Keratinocyte (primary cell): ENCODE measurements at regions not wholly inside any gene's neighbourhood (a gene's known extent, or its start where the extent isn't known, plus 50 kb on each side); places are given as distances from the start of the nearest gene placed in this dataset.

ENCODE experiments used
- DNase-seq: peaks from one replicate; pipeline ENCODE4 v3.0.0-alpha.2; 2011; ENCODE audit warnings: low read depth, missing footprints, low spot score
- FAIRE-seq: peaks from 2 replicates; lab custom pipeline; 2011; peaks lifted over from hg19 to GRCh38; lab: Jason Lieb, UNC
- H2AFZ ChIP-seq: 2 replicates; pipeline ENCODE4 v1.6.0; 2012; ENCODE audit warnings: low read length, control low read depth, inconsistent platforms; ENCODE audit not compliant: control insufficient read depth
- H3K27ac ChIP-seq: 2 replicates; pipeline ENCODE4 v1.5.1; 2011; ENCODE audit warnings: low read length; ENCODE audit not compliant: control insufficient read depth, insufficient read depth
- H3K27me3 ChIP-seq: 3 replicates; pipeline ENCODE4 v1.6.0; 2011; ENCODE audit warnings: low read length; ENCODE audit not compliant: control insufficient read depth, insufficient read depth; ENCODE audit errors: extremely low read depth
- H3K36me3 ChIP-seq, 2 experiments: 2 replicates in 1 of 2; 3 replicates in 1 of 2; pipeline ENCODE4 v1.5.1; 2011; ENCODE audit warnings: low read length in 2 of 2, mild to moderate bottlenecking in 1 of 2; ENCODE audit not compliant: control insufficient read depth in 2 of 2, insufficient read depth in 2 of 2; ENCODE audit errors: extremely low read depth in 1 of 2
- H3K4me1 ChIP-seq: 3 replicates; pipeline ENCODE4 v1.5.1; 2011; ENCODE audit warnings: low read length; ENCODE audit not compliant: control insufficient read depth, insufficient read depth; ENCODE audit errors: extremely low read depth
- H3K4me2 ChIP-seq: 3 replicates; pipeline ENCODE4 v1.6.0; 2011; ENCODE audit warnings: low read depth, low read length; ENCODE audit not compliant: control insufficient read depth, insufficient read depth; ENCODE audit errors: extremely low read depth
- H3K4me3 ChIP-seq, 3 experiments: fragments of 200-600 bp in 1 of 3; sonication (generic) in 1 of 3; 2 replicates in 2 of 3; 3 replicates in 1 of 3; pipeline ENCODE4 v1.5.1; 2011 to 2016; ENCODE audit warnings: low read length in 3 of 3, mild to moderate bottlenecking in 3 of 3, control low read depth in 2 of 3, inconsistent platforms in 1 of 3, low read depth in 1 of 3, mixed read lengths in 1 of 3, mixed run types in 1 of 3, moderate library complexity in 1 of 3; ENCODE audit not compliant: control insufficient read depth in 2 of 3, insufficient read depth in 2 of 3; ENCODE audit errors: extremely low read depth in 1 of 3
- H3K79me2 ChIP-seq: 2 replicates; pipeline ENCODE4 v1.6.0; 2012; ENCODE audit warnings: low read length; ENCODE audit not compliant: control insufficient read depth, insufficient read depth
- H3K9ac ChIP-seq: 3 replicates; pipeline ENCODE4 v1.6.0; 2011; ENCODE audit warnings: low read length; ENCODE audit not compliant: control insufficient read depth, insufficient read depth; ENCODE audit errors: extremely low read depth
- H3K9me1 ChIP-seq: 3 replicates; pipeline ENCODE4 v1.6.0; 2011; ENCODE audit warnings: low read length; ENCODE audit not compliant: control insufficient read depth, insufficient read depth; ENCODE audit errors: extremely low read depth
- H3K9me3 ChIP-seq: 2 replicates; pipeline ENCODE4 v1.5.1; 2012; ENCODE audit warnings: low read depth, low read length; ENCODE audit not compliant: control insufficient read depth
- H4K20me1 ChIP-seq: 3 replicates; pipeline ENCODE4 v1.6.0; 2011; ENCODE audit warnings: low read length; ENCODE audit not compliant: control insufficient read depth, insufficient read depth; ENCODE audit errors: extremely low read depth
- EZH2 ChIP-seq: IDR thresholded peaks from one replicate; pipeline ENCODE4 v1.6.1; 2012; ENCODE audit warnings: inconsistent platforms, mild to moderate bottlenecking, low read length, moderate library complexity
- dilution Hi-C: fragments of 300-500 bp; cut with MboI; formaldehyde crosslinking; loops from one replicate; pipeline ENCODE4 v1.7.0; 2020; ENCODE audit warnings: low sequenced_read_pairs; ENCODE audit not compliant: extremely low pct_ligation_motif_present
- TF ChIP-seq, protein P1 (sequence below), 3 experiments: IDR thresholded peaks in 1 of 3; conservative IDR thresholded peaks in 1 of 3; optimal IDR thresholded peaks in 1 of 3; 2 replicates in 2 of 3; 3 replicates in 1 of 3; pipeline versions ENCODE3 to v1.5.1; 2011; ENCODE audit warnings: low read length in 3 of 3, mild to moderate bottlenecking in 3 of 3, moderate library complexity in 2 of 3, control low read depth in 1 of 3, inconsistent platforms in 1 of 3; ENCODE audit not compliant: insufficient read depth in 2 of 3; ENCODE audit errors: extremely low read depth in 1 of 3

DNA sequence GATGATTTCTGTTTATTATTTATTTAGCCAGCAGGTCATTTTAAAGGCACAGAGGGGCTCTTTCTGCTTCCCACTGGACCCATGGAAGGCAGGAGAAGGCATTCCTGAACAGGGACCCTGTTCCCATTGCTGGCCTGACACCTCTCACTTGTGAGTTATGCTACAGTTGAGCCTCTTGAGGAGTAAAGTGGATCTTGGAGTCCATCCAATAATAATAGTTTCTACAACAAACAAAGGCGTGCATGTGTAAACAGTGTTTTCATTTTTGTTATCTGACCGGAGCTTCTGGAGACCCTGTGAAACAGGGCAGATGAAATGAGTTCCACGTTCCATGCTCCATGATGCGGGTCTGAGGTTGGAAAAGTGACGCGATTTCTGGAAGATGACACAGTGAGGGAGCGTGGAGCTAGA, 127.3 kb upstream of the HABP2 start:
- FAIRE-seq (no peak), DNase-seq (no peak)
- Histone ChIP-seq H2AFZ (no peak overlapping the region), H3K9me1 (no peaks in the 10 kb centered on the region), H3K4me1 (no peaks in the 10 kb centered on the region), H3K79me2 (no peaks in the 10 kb centered on the region), H3K27ac (no peak overlapping the region), H3K4me2 (no peak overlapping the region), H3K27me3 (no peaks in the 10 kb centered on the region), H4K20me1 (no peaks in the 10 kb centered on the region), H3K36me3 (no peaks in the 10 kb centered on the region), H3K9me3 (no peaks in the 10 kb centered on the region), H3K4me3 (no peak overlapping the region), H3K9ac (no peak overlapping the region)
- TF ChIP-seq, protein P1, sequence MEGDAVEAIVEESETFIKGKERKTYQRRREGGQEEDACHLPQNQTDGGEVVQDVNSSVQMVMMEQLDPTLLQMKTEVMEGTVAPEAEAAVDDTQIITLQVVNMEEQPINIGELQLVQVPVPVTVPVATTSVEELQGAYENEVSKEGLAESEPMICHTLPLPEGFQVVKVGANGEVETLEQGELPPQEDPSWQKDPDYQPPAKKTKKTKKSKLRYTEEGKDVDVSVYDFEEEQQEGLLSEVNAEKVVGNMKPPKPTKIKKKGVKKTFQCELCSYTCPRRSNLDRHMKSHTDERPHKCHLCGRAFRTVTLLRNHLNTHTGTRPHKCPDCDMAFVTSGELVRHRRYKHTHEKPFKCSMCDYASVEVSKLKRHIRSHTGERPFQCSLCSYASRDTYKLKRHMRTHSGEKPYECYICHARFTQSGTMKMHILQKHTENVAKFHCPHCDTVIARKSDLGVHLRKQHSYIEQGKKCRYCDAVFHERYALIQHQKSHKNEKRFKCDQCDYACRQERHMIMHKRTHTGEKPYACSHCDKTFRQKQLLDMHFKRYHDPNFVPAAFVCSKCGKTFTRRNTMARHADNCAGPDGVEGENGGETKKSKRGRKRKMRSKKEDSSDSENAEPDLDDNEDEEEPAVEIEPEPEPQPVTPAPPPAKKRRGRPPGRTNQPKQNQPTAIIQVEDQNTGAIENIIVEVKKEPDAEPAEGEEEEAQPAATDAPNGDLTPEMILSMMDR (optimal IDR thresholded peaks at IDR 0.05 in 1 of 3, IDR thresholded peaks at IDR 0.05 in 1 of 3, conservative IDR thresholded peaks at IDR 0.05 in 1 of 3; ENCODE audit: extremely low read depth in 1 of 3, insufficient read depth in 2 of 3, low read length in 3 of 3), result no peak
- TF ChIP-seq EZH2, result no peak
- dilution Hi-C loops, result no loop called here

- no peaks in the 10 kb centered on the region for H3K27me3 ChIP-seq
- TF ChIP-seq EZH2, result no peak
- no peak overlapping the region for H3K4me2 ChIP-seq
Measured at GRCh38 chr10:113426181-113426877, 126.5 kb upstream of the HABP2 start.

GRCh38 chr10:113427236-113427735, 125.6 kb upstream of the HABP2 start:
- TF ChIP-seq, protein P1 (optimal IDR thresholded peaks at IDR 0.05 in 1 of 3, IDR thresholded peaks at IDR 0.05 in 1 of 3, conservative IDR thresholded peaks at IDR 0.05 in 1 of 3; ENCODE audit: extremely low read depth in 1 of 3, insufficient read depth in 2 of 3, low read length in 3 of 3), result no peak
- TF ChIP-seq EZH2, result no peak
- no peak for FAIRE-seq

More at GRCh38 chr10:113426181-113426877, 126.5 kb upstream of the HABP2 start:
- no peak for DNase-seq
- Histone ChIP-seq H3K79me2 (no peaks in the 10 kb centered on the region), H3K36me3 (no peaks in the 10 kb centered on the region), H3K9ac (no peak overlapping the region), H3K9me3 (no peaks in the 10 kb centered on the region), H3K4me1 (no peaks in the 10 kb centered on the region), H3K9me1 (no peaks in the 10 kb centered on the region), H4K20me1 (no peaks in the 10 kb centered on the region), H3K4me3 (no peak overlapping the region), H2AFZ (no peak overlapping the region), H3K27ac (no peak overlapping the region)
- dilution Hi-C loops, result no loop called here
- FAIRE-seq, result no peak

More at GRCh38 chr10:113427236-113427735, 125.6 kb upstream of the HABP2 start:
- H3K4me1 ChIP-seq, result no peaks in the 10 kb centered on the region
- dilution Hi-C loops, result no loop called here
- no peak overlapping the region for H3K27ac ChIP-seq
- no peak for DNase-seq
- no peak overlapping the region for H3K9ac ChIP-seq
- H3K4me2 ChIP-seq, result no peak overlapping the region
- no peaks in the 10 kb centered on the region for H3K9me3 ChIP-seq
- H3K27me3 ChIP-seq, result no peaks in the 10 kb centered on the region
- no peak overlapping the region for H3K4me3 ChIP-seq
- H2AFZ ChIP-seq, result no peak overlapping the region
- no peaks in the 10 kb centered on the region for H3K36me3 ChIP-seq
- H3K9me1 ChIP-seq, result no peaks in the 10 kb centered on the region
- no peaks in the 10 kb centered on the region for H3K79me2 ChIP-seq
- no peaks in the 10 kb centered on the region for H4K20me1 ChIP-seq
